Activated naive CD8-positive, alpha-beta T cell treated with anti-CD3 and anti-CD28 coated beads for 36 hours (primary cell): ENCODE measurements at regions not wholly inside any gene's neighbourhood (a gene's known extent, or its start where the extent isn't known, plus 50 kb on each side); places are given as distances from the start of the nearest gene placed in this dataset.

Source experiments
- DNase-seq: peaks from one replicate; pipeline ENCODE4 v3.0.0; 2021
- H3K27ac Mint-ChIP-seq: one replicate; pipeline ENCODE4 v1.8.0; 2022; ENCODE audit warnings: mild to moderate bottlenecking, moderate library complexity, mixed read lengths
- H3K27me3 Mint-ChIP-seq: one replicate; pipeline ENCODE4 v1.8.0; 2022; ENCODE audit warnings: mild to moderate bottlenecking, mixed read lengths
- H3K36me3 Mint-ChIP-seq: one replicate; pipeline ENCODE4 v1.8.0; 2021; ENCODE audit warnings: mild to moderate bottlenecking, mixed read lengths
- H3K4me1 Mint-ChIP-seq: one replicate; pipeline ENCODE4 v1.8.0; 2021; ENCODE audit warnings: mixed read lengths
- H3K4me3 Mint-ChIP-seq: one replicate; pipeline ENCODE4 v1.8.0; 2022; ENCODE audit warnings: mild to moderate bottlenecking, moderate library complexity, mixed read lengths
- H3K9me3 Mint-ChIP-seq: one replicate; pipeline ENCODE4 v1.8.0; 2022; ENCODE audit warnings: mixed read lengths

GRCh38 chr12:93970900-93971688 is 177.3 kb upstream of the PLXNC1 start:
- no peaks in the 10 kb centered on the region for H3K9me3 Mint-ChIP-seq
- H3K27me3 Mint-ChIP-seq = peaks cover 16% of the 10 kb centered on the region
- H3K27ac Mint-ChIP-seq = no peak overlapping the region
- H3K4me3 Mint-ChIP-seq = no peak overlapping the region
- H3K4me1 Mint-ChIP-seq = no peaks in the 10 kb centered on the region
- no peak for DNase-seq
- H3K36me3 Mint-ChIP-seq = no peaks in the 10 kb centered on the region

- Mint-ChIP-seq H3K36me3 (no peaks in the 10 kb centered on the region), H3K9me3 (no peaks in the 10 kb centered on the region), H3K4me1 (peaks cover 2% of the 10 kb centered on the region), H3K4me3 (no peak overlapping the region), H3K27ac (no peak overlapping the region), H3K27me3 (peaks cover 11% of the 10 kb centered on the region)
- DNase-seq = no peak
Measured at GRCh38 chr12:93972411-93973208, 175.8 kb upstream of the PLXNC1 start.

GRCh38 chr12:93974252-93974651 is 174.1 kb upstream of the PLXNC1 start:
- Mint-ChIP-seq H3K4me3 (no peak overlapping the region), H3K9me3 (no peaks in the 10 kb centered on the region), H3K27ac (no peak overlapping the region), H3K36me3 (no peaks in the 10 kb centered on the region), H3K27me3 (peaks cover 7% of the 10 kb centered on the region), H3K4me1 (peaks cover 2% of the 10 kb centered on the region)
- DNase-seq = no peak

GRCh38 chr12:93976024-93976423 is 172.4 kb upstream of the PLXNC1 start:
- no peak overlapping the region for H3K27ac Mint-ChIP-seq
- H3K9me3 Mint-ChIP-seq = no peaks in the 10 kb centered on the region
- peaks cover 2% of the 10 kb centered on the region for H3K4me1 Mint-ChIP-seq
- no peaks in the 10 kb centered on the region for H3K36me3 Mint-ChIP-seq
- H3K4me3 Mint-ChIP-seq = no peak overlapping the region
- H3K27me3 Mint-ChIP-seq = peaks cover 4% of the 10 kb centered on the region
- no peak for DNase-seq

GRCh38 chr12:93977081-93977480 is 171.3 kb upstream of the PLXNC1 start:
- Mint-ChIP-seq H3K4me1 (peaks cover 2% of the 10 kb centered on the region), H3K9me3 (no peaks in the 10 kb centered on the region), H3K27ac (no peak overlapping the region), H3K36me3 (no peaks in the 10 kb centered on the region), H3K4me3 (no peak overlapping the region), H3K27me3 (peaks cover 4% of the 10 kb centered on the region)
- no peak for DNase-seq

- Mint-ChIP-seq H3K4me3 (no peak overlapping the region), H3K27ac (no peak overlapping the region), H3K36me3 (no peaks in the 10 kb centered on the region), H3K4me1 (peaks cover 14% of the 10 kb centered on the region), H3K9me3 (no peaks in the 10 kb centered on the region), H3K27me3 (peaks cover 4% of the 10 kb centered on the region)
- no peak for DNase-seq
Measured at GRCh38 chr12:93978553-93978952, 169.8 kb upstream of the PLXNC1 start.

GRCh38 chr12:93979189-93979588 is 169.2 kb upstream of the PLXNC1 start:
- Mint-ChIP-seq H3K9me3 (peaks cover 2% of the 10 kb centered on the region), H3K4me3 (no peak overlapping the region), H3K36me3 (no peaks in the 10 kb centered on the region), H3K27me3 (peaks cover 4% of the 10 kb centered on the region), H3K27ac (no peak overlapping the region), H3K4me1 (peaks cover 19% of the 10 kb centered on the region)
- DNase-seq = no peak

GRCh38 chr12:93980711-93981110 is 167.7 kb upstream of the PLXNC1 start:
- H3K36me3 Mint-ChIP-seq = no peaks in the 10 kb centered on the region
- H3K4me1 Mint-ChIP-seq = peaks cover 19% of the 10 kb centered on the region
- no peak for DNase-seq
- H3K9me3 Mint-ChIP-seq = peaks cover 2% of the 10 kb centered on the region
- no peak overlapping the region for H3K4me3 Mint-ChIP-seq
- H3K27me3 Mint-ChIP-seq = peaks cover 7% of the 10 kb centered on the region
- no peak overlapping the region for H3K27ac Mint-ChIP-seq

GRCh38 chr12:93981411-93981810 is 167.0 kb upstream of the PLXNC1 start:
- H3K9me3 Mint-ChIP-seq = peaks cover 2% of the 10 kb centered on the region
- no peak for DNase-seq
- no peaks in the 10 kb centered on the region for H3K36me3 Mint-ChIP-seq
- peaks cover 19% of the 10 kb centered on the region for H3K4me1 Mint-ChIP-seq
- H3K27me3 Mint-ChIP-seq = peaks cover 7% of the 10 kb centered on the region
- no peak overlapping the region for H3K4me3 Mint-ChIP-seq
- no peak overlapping the region for H3K27ac Mint-ChIP-seq

GRCh38 chr12:93982771-93983315 is 165.5 kb upstream of the PLXNC1 start:
- Mint-ChIP-seq H3K4me3 (no peak overlapping the region), H3K27ac (no peak overlapping the region), H3K36me3 (no peaks in the 10 kb centered on the region), H3K9me3 (peaks cover 2% of the 10 kb centered on the region), H3K27me3 (peaks cover 7% of the 10 kb centered on the region), H3K4me1 (peaks cover 17% of the 10 kb centered on the region)
- DNase-seq = peak; percentile 22

GRCh38 chr12:93984005-93984404 is 164.4 kb upstream of the PLXNC1 start:
- H3K36me3 Mint-ChIP-seq = no peaks in the 10 kb centered on the region
- no peak for DNase-seq
- no peak overlapping the region for H3K27ac Mint-ChIP-seq
- H3K27me3 Mint-ChIP-seq = peaks cover 7% of the 10 kb centered on the region
- no peak overlapping the region for H3K4me3 Mint-ChIP-seq
- H3K9me3 Mint-ChIP-seq = peaks cover 2% of the 10 kb centered on the region
- H3K4me1 Mint-ChIP-seq = peaks cover 17% of the 10 kb centered on the region

GRCh38 chr12:93989949-93990348 is 158.4 kb upstream of the PLXNC1 start:
- no peaks in the 10 kb centered on the region for H3K9me3 Mint-ChIP-seq
- H3K4me1 Mint-ChIP-seq = no peaks in the 10 kb centered on the region
- no peak for DNase-seq
- no peak overlapping the region for H3K4me3 Mint-ChIP-seq
- no peaks in the 10 kb centered on the region for H3K36me3 Mint-ChIP-seq
- H3K27me3 Mint-ChIP-seq = no peaks in the 10 kb centered on the region
- H3K27ac Mint-ChIP-seq = no peak overlapping the region

- no peaks in the 10 kb centered on the region for H3K27me3 Mint-ChIP-seq
- H3K36me3 Mint-ChIP-seq = no peaks in the 10 kb centered on the region
- H3K27ac Mint-ChIP-seq = no peak overlapping the region
- H3K4me3 Mint-ChIP-seq = no peak overlapping the region
- no peak for DNase-seq
- no peaks in the 10 kb centered on the region for H3K4me1 Mint-ChIP-seq
- no peaks in the 10 kb centered on the region for H3K9me3 Mint-ChIP-seq
Measured at GRCh38 chr12:93990832-93991803, 157.3 kb upstream of the PLXNC1 start.

GRCh38 chr12:93991829-93992461 is 156.4 kb upstream of the PLXNC1 start:
- H3K4me1 Mint-ChIP-seq = no peaks in the 10 kb centered on the region

More at GRCh38 chr12:93991829-93992461, 156.4 kb upstream of the PLXNC1 start:
- DNase-seq = no peak
- H3K4me3 Mint-ChIP-seq = no peak overlapping the region
- no peaks in the 10 kb centered on the region for H3K27me3 Mint-ChIP-seq
- H3K9me3 Mint-ChIP-seq = no peaks in the 10 kb centered on the region
- H3K36me3 Mint-ChIP-seq = no peaks in the 10 kb centered on the region
- no peak overlapping the region for H3K27ac Mint-ChIP-seq
